Neural progenitor cell (in vitro differentiated cells): ENCODE measurements at regions not wholly inside any gene's neighbourhood (a gene's known extent, or its start where the extent isn't known, plus 50 kb on each side); places are given as distances from the start of the nearest gene placed in this dataset.

Experiments
- DNase-seq: peaks from one replicate; pipeline ENCODE4 v3.0.0-alpha.2; 2016; ENCODE audit warnings: low spot score
- H2AFZ ChIP-seq: fragments of 200-600 bp; sonication (generic); replicated peaks from 2 replicates; pipeline ENCODE4 v1.6.1; 2016; ENCODE audit warnings: antibody characterized with exemption
- H3F3A ChIP-seq: fragments of 200-600 bp; sonication (generic); 2 replicates; pipeline ENCODE4 v1.6.1; 2016; ENCODE audit warnings: antibody characterized with exemption, low read depth
- H3K27ac ChIP-seq: fragments of 200-600 bp; sonication (generic); 2 replicates; pipeline ENCODE4 v1.5.1; 2016; ENCODE audit warnings: mild to moderate bottlenecking
- H3K27me3 ChIP-seq: fragments of 200-600 bp; sonication (generic); 2 replicates; pipeline ENCODE4 v1.6.1; 2016; ENCODE audit warnings: mild to moderate bottlenecking, moderate library complexity
- H3K36me3 ChIP-seq: fragments of 200-600 bp; sonication (generic); 2 replicates; pipeline ENCODE4 v1.5.1; 2016
- H3K4me1 ChIP-seq: fragments of 200-600 bp; sonication (generic); 2 replicates; pipeline ENCODE4 v1.6.1; 2016; ENCODE audit warnings: mixed run types
- H3K4me2 ChIP-seq: fragments of 200-600 bp; sonication (generic); 2 replicates; pipeline ENCODE4 v1.6.1; 2016
- H3K4me3 ChIP-seq: fragments of 200-600 bp; sonication (generic); 2 replicates; pipeline ENCODE4 v1.5.1; 2016
- H3K79me2 ChIP-seq: fragments of 200-600 bp; sonication (generic); 2 replicates; pipeline ENCODE4 v1.6.1; 2016; ENCODE audit warnings: low read depth
- H3K9ac ChIP-seq: fragments of 200-600 bp; sonication (generic); 2 replicates; pipeline ENCODE4 v1.6.1; 2016
- H3K9me3 ChIP-seq: fragments of 200-600 bp; sonication (generic); 2 replicates; pipeline ENCODE4 v1.5.1; 2016; ENCODE audit warnings: low read depth
- H4K20me1 ChIP-seq: fragments of 200-600 bp; sonication (generic); 2 replicates; pipeline ENCODE4 v1.6.1; 2016; ENCODE audit warnings: low read depth
- H3K27ac Mint-ChIP-seq: 3 replicates; pipeline ENCODE4 v1.8.0; 2021; ENCODE audit warnings: mixed read lengths
- H3K27me3 Mint-ChIP-seq: 2 replicates; pipeline ENCODE4 v1.8.0; 2022; ENCODE audit warnings: low read depth, mild to moderate bottlenecking, inconsistent platforms, moderate library complexity, mixed read lengths; ENCODE audit not compliant: insufficient read depth
- H3K36me3 Mint-ChIP-seq: 3 replicates; pipeline ENCODE4 v1.8.0; 2021; ENCODE audit warnings: mixed read lengths
- H3K4me1 Mint-ChIP-seq: 3 replicates; pipeline ENCODE4 v1.8.0; 2021; ENCODE audit warnings: mixed read lengths
- H3K4me3 Mint-ChIP-seq: 3 replicates; pipeline ENCODE4 v1.8.0; 2021; ENCODE audit warnings: mild to moderate bottlenecking, moderate library complexity, mixed read lengths
- H3K9me3 Mint-ChIP-seq: 3 replicates; pipeline ENCODE4 v1.8.0; 2020; ENCODE audit warnings: mixed read lengths
- CTCF ChIP-seq: fragments of 200-600 bp; sonication (generic); IDR thresholded peaks from 2 replicates; pipeline ENCODE4 v1.5.1; 2017; ENCODE audit warnings: antibody characterized with exemption, mild to moderate bottlenecking
- EZH2 ChIP-seq: fragments of 200-600 bp; sonication (generic); IDR thresholded peaks from 2 replicates; pipeline ENCODE4 v1.6.1; 2017; ENCODE audit warnings: antibody characterized with exemption, mild to moderate bottlenecking, moderate library complexity
- EZH2phosphoT487 ChIP-seq: fragments of 200-600 bp; sonication (generic); IDR thresholded peaks from 2 replicates; pipeline ENCODE4 v1.6.1; 2017; ENCODE audit warnings: antibody characterized with exemption

- H3K4me2 ChIP-seq: no peak overlapping the region
- Mint-ChIP-seq H3K4me1 (peaks cover 3% of the 10 kb centered on the region), H3K9me3 (no peaks in the 10 kb centered on the region), H3K4me3 (no peak overlapping the region), H3K27me3 (no peaks in the 10 kb centered on the region), H3K36me3 (no peaks in the 10 kb centered on the region), H3K27ac (peak overlapping the region; percentile 47)
- H2AFZ ChIP-seq: no peak overlapping the region
- H4K20me1 ChIP-seq: no peaks in the 10 kb centered on the region
- no peaks in the 10 kb centered on the region for H3K79me2 ChIP-seq
- H3F3A ChIP-seq: no peaks in the 10 kb centered on the region
- H3K27ac ChIP-seq: no peak overlapping the region
- H3K27me3 ChIP-seq: no peaks in the 10 kb centered on the region
- DNase-seq: no peak
- no peaks in the 10 kb centered on the region for H3K9me3 ChIP-seq
- H3K4me3 ChIP-seq: no peak overlapping the region
- TF ChIP-seq EZH2phosphoT487 (no peak), EZH2 (no peak), CTCF (no peak)
- H3K4me1 ChIP-seq: no peaks in the 10 kb centered on the region
- no peaks in the 10 kb centered on the region for H3K36me3 ChIP-seq
- H3K9ac ChIP-seq: no peak overlapping the region
Observed at GRCh38 chr4:38230821-38231563, 270.8 kb downstream of the PTTG2 start.

GRCh38 chr4:38231626-38232025 lies 271.4 kb downstream of the PTTG2 start:
- DNase-seq: no peak
- H3K36me3 Mint-ChIP-seq: no peaks in the 10 kb centered on the region
- Histone ChIP-seq H3K27me3 (no peaks in the 10 kb centered on the region), H3K27ac (no peak overlapping the region), H2AFZ (no peak overlapping the region), H3F3A (no peaks in the 10 kb centered on the region), H3K36me3 (no peaks in the 10 kb centered on the region), H4K20me1 (no peaks in the 10 kb centered on the region), H3K4me1 (no peaks in the 10 kb centered on the region), H3K9ac (no peak overlapping the region), H3K4me2 (no peak overlapping the region), H3K79me2 (no peaks in the 10 kb centered on the region), H3K4me3 (no peak overlapping the region), H3K9me3 (no peaks in the 10 kb centered on the region)
- H3K27ac Mint-ChIP-seq: no peak overlapping the region
- TF ChIP-seq EZH2phosphoT487: no peak
- H3K4me3 Mint-ChIP-seq: no peak overlapping the region
- no peaks in the 10 kb centered on the region for H3K9me3 Mint-ChIP-seq
- H3K27me3 Mint-ChIP-seq: no peaks in the 10 kb centered on the region
- peaks cover 3% of the 10 kb centered on the region for H3K4me1 Mint-ChIP-seq

- Mint-ChIP-seq H3K4me3 (no peak overlapping the region), H3K4me1 (peaks cover 3% of the 10 kb centered on the region), H3K27ac (no peak overlapping the region), H3K36me3 (no peaks in the 10 kb centered on the region), H3K27me3 (no peaks in the 10 kb centered on the region), H3K9me3 (no peaks in the 10 kb centered on the region)
- Histone ChIP-seq H2AFZ (no peak overlapping the region), H3K36me3 (no peaks in the 10 kb centered on the region), H3K79me2 (no peaks in the 10 kb centered on the region), H3K9ac (no peak overlapping the region), H3K27ac (no peak overlapping the region), H3K4me1 (no peaks in the 10 kb centered on the region), H3K4me3 (no peak overlapping the region), H3K4me2 (no peak overlapping the region), H3F3A (no peaks in the 10 kb centered on the region), H3K9me3 (no peaks in the 10 kb centered on the region), H4K20me1 (no peaks in the 10 kb centered on the region), H3K27me3 (no peaks in the 10 kb centered on the region)
- DNase-seq: no peak
- TF ChIP-seq EZH2 (no peak), CTCF (no peak), EZH2phosphoT487 (no peak)
Observed at GRCh38 chr4:38232741-38233140, 272.5 kb downstream of the PTTG2 start.

GRCh38 chr4:38233727-38234480 lies 273.7 kb downstream of the PTTG2 start:
- no peaks in the 10 kb centered on the region for H3K27me3 Mint-ChIP-seq
- DNase-seq: no peak
- H3K4me3 Mint-ChIP-seq: no peak overlapping the region

More at GRCh38 chr4:38233727-38234480, 273.7 kb downstream of the PTTG2 start:
- H3K9ac ChIP-seq: no peak overlapping the region
- H3K36me3 ChIP-seq: no peaks in the 10 kb centered on the region
- Mint-ChIP-seq H3K9me3 (no peaks in the 10 kb centered on the region), H3K36me3 (no peaks in the 10 kb centered on the region), H3K27ac (no peak overlapping the region), H3K4me1 (peaks cover 3% of the 10 kb centered on the region)
- no peak overlapping the region for H2AFZ ChIP-seq
- no peaks in the 10 kb centered on the region for H3K9me3 ChIP-seq
- no peaks in the 10 kb centered on the region for H4K20me1 ChIP-seq
- no peaks in the 10 kb centered on the region for H3K27me3 ChIP-seq
- H3K27ac ChIP-seq: no peak overlapping the region
- H3K4me3 ChIP-seq: no peak overlapping the region
- TF ChIP-seq EZH2 (no peak), EZH2phosphoT487 (no peak), CTCF (no peak)
- no peaks in the 10 kb centered on the region for H3K4me1 ChIP-seq
- H3K4me2 ChIP-seq: no peak overlapping the region
- no peaks in the 10 kb centered on the region for H3K79me2 ChIP-seq
- no peaks in the 10 kb centered on the region for H3F3A ChIP-seq
